ENCODE measurements at regions not wholly inside any gene's neighbourhood (a gene's known extent, or its start where the extent isn't known, plus 50 kb on each side); places are given as distances from the start of the nearest gene placed in this dataset.

GRCh38 chr5:124398460-124398859 lies 348.0 kb downstream of the ZNF608 start:
- no peaks in the 10 kb centered on the region for H4K20me1 ChIP-seq (ENCODE audit: insufficient read depth, low read length)
- H3K36me3 Mint-ChIP-seq: no peaks in the 10 kb centered on the region
- H3K4me3 ChIP-seq (replicated peaks in 1 of 3; ENCODE audit: low read depth in 2 of 3, low read length in 3 of 3): no peak overlapping the region
- H3K27ac ChIP-seq (ENCODE audit: low read depth in 1 of 2, low read length in 2 of 2): no peak overlapping the region
- no peak for DNase-seq
- no peak overlapping the region for H3K27ac Mint-ChIP-seq
- no CpG with 5 or more reads among the region's 2 CpGs for WGBS (ENCODE audit: insufficient coverage)
- no peak for TF ChIP-seq CTCF (IDR thresholded peaks at IDR 0.05)
- no peak overlapping the region for H3K4me2 ChIP-seq (replicated peaks; ENCODE audit: extremely low read depth, low read length, poor library complexity, severe bottlenecking)
- no peak overlapping the region for H3K4me3 Mint-ChIP-seq
- H3K9ac ChIP-seq (ENCODE audit: insufficient read depth, low read length, poor library complexity, severe bottlenecking): no peak overlapping the region
- H3K79me2 ChIP-seq (ENCODE audit: insufficient read depth, low read length): no peaks in the 10 kb centered on the region
- intact Hi-C loops (cut with micrococcal nuclease): no loop called here
- H3K9me3 Mint-ChIP-seq: peaks cover 0 to 11% (median 2%) of the 10 kb centered on the region in 7 donors
- no peaks in the 10 kb centered on the region for H3K27me3 ChIP-seq (ENCODE audit: control insufficient read depth in 2 of 2, insufficient read depth in 2 of 2, low read length in 2 of 2)
- no peak overlapping the region for H2AFZ ChIP-seq (ENCODE audit: insufficient read depth, low read depth, low read length, poor library complexity, severe bottlenecking)
- H3K4me1 Mint-ChIP-seq: peaks cover 6% of the 10 kb centered on the region
- peaks cover 0 to 2% of the 10 kb centered on the region in 2 donors for H3K9me3 ChIP-seq (replicated peaks in 1 of 2; ENCODE audit: control insufficient read depth in 1 of 2, insufficient read depth in 1 of 2, low read length in 2 of 2)
- no peaks in the 10 kb centered on the region for H3K36me3 ChIP-seq (replicated peaks in 1 of 2; ENCODE audit: control insufficient read depth in 1 of 2, insufficient read depth in 2 of 2, low read length in 2 of 2)
- H3K27me3 Mint-ChIP-seq (ENCODE audit: low read depth in 3 of 3): peaks cover 0 to 2% (median 0%) of the 10 kb centered on the region in 3 donors
- no peaks in the 10 kb centered on the region for H3K4me1 ChIP-seq (ENCODE audit: control insufficient read depth in 1 of 2, insufficient read depth in 2 of 2, low read length in 2 of 2)

GRCh38 chr5:124397317-124397716 lies 349.1 kb downstream of the ZNF608 start:
- H3K9me3 ChIP-seq (replicated peaks in 1 of 2; ENCODE audit: control insufficient read depth in 1 of 2, insufficient read depth in 1 of 2, low read length in 2 of 2): peaks cover 0 to 2% of the 10 kb centered on the region in 2 donors
- no peak overlapping the region for H3K9ac ChIP-seq (ENCODE audit: insufficient read depth, low read length, poor library complexity, severe bottlenecking)
- H3K4me1 ChIP-seq (ENCODE audit: control insufficient read depth in 1 of 2, insufficient read depth in 2 of 2, low read length in 2 of 2): no peaks in the 10 kb centered on the region
- Mint-ChIP-seq H3K36me3 (no peaks in the 10 kb centered on the region), H3K4me3 (no peak overlapping the region), H3K27ac (no peak overlapping the region), H3K4me1 (peaks cover 6% of the 10 kb centered on the region), H3K27me3 (ENCODE audit: low read depth in 3 of 3) (peaks cover 0 to 2% (median 0%) of the 10 kb centered on the region in 3 donors), H3K9me3 (peaks cover 0 to 11% (median 2%) of the 10 kb centered on the region in 7 donors)
- no peak overlapping the region for H3K4me2 ChIP-seq (replicated peaks; ENCODE audit: extremely low read depth, low read length, poor library complexity, severe bottlenecking)
- H3K4me3 ChIP-seq (replicated peaks in 1 of 3; ENCODE audit: low read depth in 2 of 3, low read length in 3 of 3): no peak overlapping the region
- H3K36me3 ChIP-seq (replicated peaks in 1 of 2; ENCODE audit: control insufficient read depth in 1 of 2, insufficient read depth in 2 of 2, low read length in 2 of 2): no peaks in the 10 kb centered on the region
- DNase-seq: no peak
- H3K27ac ChIP-seq (ENCODE audit: low read depth in 1 of 2, low read length in 2 of 2): no peak overlapping the region
- H3K27me3 ChIP-seq (ENCODE audit: control insufficient read depth in 2 of 2, insufficient read depth in 2 of 2, low read length in 2 of 2): no peaks in the 10 kb centered on the region
- no peak overlapping the region for H2AFZ ChIP-seq (ENCODE audit: insufficient read depth, low read depth, low read length, poor library complexity, severe bottlenecking)
- no peaks in the 10 kb centered on the region for H3K79me2 ChIP-seq (ENCODE audit: insufficient read depth, low read length)
- intact Hi-C loops (cut with micrococcal nuclease): no loop called here
- no peaks in the 10 kb centered on the region for H4K20me1 ChIP-seq (ENCODE audit: insufficient read depth, low read length)
- WGBS (ENCODE audit: insufficient coverage): no CpG with 5 or more reads among the region's 2 CpGs
- TF ChIP-seq CTCF (IDR thresholded peaks at IDR 0.05): no peak

Measured in CD14-positive monocyte (primary cell).